Kidney capillary endothelial cell (primary cell): ENCODE measurements at regions not wholly inside any gene's neighbourhood (a gene's known extent, or its start where the extent isn't known, plus 50 kb on each side); places are given as distances from the start of the nearest gene placed in this dataset.
"Not testable (repeated sequence)": the region's sequence is repeated elsewhere in the genome, so short reads cannot be mapped to it uniquely, and the experiment has no call there.

Experiments used
- DNase-seq: peaks from one replicate; pipeline ENCODE4 v3.0.0-alpha.2; 2018; ENCODE audit warnings: low spot score

DNA sequence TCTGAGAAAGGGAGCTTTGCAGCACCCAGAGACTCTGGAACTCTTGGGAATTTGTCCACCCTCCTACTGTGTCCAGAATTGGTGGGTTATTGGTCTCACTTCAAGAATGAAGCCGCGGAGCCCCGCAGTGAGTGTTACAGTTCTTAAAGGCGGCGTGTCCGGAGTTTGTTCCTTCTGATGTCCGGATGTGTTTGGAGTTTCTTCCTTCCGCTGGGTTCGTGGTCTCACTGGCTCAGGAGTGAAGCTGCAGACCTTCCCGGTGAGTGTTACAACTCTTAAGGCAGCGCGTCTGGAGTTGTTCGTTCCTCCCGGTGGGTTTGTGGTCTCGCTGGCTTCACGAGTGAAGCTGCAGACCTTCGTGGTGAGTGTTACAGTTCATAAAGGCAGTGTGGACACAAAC lies 824.7 kb downstream of the LRRTM4 start:
- not testable (repeated sequence) for DNase-seq

DNA sequence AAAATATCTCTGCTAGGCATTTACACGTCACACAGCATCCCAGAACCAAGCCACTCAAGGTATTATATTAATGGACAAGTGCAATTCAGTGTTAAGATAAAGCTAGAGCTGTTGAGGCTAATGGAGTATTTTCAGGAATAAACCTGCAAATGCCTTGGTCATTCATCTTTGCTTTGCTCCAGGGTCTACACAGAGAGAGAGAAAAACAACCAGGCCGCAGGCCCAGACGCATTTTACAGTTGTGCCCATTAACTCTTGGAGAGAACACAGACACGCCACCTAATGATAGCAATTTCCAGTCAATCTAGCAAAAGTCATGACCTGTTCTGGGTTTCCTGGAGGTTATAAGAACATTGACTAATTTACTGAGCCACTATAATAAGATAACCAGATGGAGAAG lies 829.3 kb downstream of the LRRTM4 start:
- no peak for DNase-seq

DNA sequence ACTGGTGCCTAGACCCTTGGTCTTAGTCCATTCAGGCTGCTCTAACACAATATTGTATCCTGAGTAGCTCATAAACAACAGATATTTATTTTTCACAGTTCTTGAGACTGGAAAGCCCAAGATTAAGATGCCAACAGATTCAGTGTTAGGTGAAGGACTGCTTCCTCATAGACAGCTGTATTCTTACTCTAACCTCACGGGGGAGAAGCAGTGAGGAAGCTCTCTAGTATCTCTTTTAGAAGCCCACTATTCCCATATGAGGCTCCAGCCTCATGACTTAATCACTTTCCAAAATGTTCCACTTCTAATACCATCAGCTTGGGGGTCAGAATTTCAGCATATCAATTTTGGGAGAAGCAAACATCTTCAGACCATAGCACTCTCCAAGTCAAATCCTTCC lies 833.4 kb downstream of the LRRTM4 start:
- DNase-seq = no peak

- DNase-seq = no peak
These were observed 834.3 kb downstream of the LRRTM4 start for GRCh38 chr2:76687923-76688322.

- no peak for DNase-seq
These were observed 837.4 kb downstream of the LRRTM4 start for GRCh38 chr2:76684756-76685155.

DNA sequence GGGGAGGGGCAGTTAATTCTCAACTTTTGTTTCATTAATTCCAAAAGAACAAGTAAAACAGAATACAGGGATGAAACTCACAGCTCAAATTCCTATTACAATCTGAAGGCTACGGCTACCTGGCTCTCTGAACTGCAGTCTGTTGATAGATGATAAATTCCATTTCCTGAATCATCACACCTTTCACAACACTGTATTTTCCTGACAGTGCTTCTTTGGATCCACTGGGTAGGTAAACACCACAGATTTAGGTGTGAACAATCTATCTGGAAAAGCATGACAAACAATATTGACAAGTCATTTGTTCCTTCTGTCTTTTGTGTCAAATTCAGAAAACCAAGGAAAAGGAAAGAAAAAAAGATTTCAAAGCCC lies 843.2 kb downstream of the LRRTM4 start:
- DNase-seq = no peak

DNA sequence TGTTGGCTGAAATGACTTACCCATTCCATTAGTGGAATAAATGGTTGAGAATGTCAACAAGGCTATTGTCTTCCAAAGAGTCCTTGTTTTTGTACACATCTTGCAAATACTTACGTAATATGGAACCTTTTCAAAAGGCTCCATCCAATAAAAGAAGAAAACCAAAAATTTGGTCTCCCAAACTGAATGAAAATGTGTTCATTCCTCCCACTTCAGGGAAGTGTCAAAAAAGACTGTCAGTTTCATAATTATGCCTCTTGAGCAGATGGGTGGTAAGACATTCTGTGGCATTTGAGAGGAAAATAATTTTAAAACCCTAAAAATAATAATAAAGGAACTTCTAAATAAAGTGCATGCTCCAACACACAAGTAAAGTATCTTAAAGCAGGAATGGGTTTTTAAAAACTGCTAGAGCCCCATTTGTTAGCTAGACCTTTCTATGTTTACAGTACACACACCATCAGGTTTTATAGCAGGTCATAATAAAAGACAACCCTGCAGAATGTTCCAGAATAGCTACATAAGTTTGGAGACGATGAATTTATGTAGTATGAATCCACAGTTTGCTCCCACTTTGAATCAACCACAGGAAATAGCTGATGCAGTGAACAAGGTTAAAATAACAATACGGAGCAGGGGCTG lies 843.7 kb downstream of the LRRTM4 start:
- DNase-seq = no peak

DNA sequence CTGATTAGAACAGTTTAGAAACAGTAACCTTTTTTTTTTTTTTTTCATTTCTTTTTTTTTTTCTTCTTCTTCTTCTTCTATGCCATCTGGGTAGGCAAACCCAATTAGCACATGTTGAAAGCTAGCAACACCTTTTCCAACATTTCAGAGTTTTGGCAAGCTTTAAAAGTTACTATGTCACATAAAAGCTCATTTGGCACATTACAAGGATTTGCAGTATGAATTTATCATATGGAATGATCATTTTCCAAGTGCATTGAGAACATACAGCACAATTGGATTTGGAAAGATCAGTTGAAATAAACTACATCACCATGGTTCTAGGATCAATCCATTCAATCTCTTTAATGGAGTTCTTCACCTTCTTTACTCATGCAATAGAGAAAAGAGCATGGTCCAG lies 847.0 kb downstream of the LRRTM4 start:
- DNase-seq = no peak

GRCh38 chr2:76672798-76673197 lies 849.4 kb downstream of the LRRTM4 start:
- no peak for DNase-seq

DNA sequence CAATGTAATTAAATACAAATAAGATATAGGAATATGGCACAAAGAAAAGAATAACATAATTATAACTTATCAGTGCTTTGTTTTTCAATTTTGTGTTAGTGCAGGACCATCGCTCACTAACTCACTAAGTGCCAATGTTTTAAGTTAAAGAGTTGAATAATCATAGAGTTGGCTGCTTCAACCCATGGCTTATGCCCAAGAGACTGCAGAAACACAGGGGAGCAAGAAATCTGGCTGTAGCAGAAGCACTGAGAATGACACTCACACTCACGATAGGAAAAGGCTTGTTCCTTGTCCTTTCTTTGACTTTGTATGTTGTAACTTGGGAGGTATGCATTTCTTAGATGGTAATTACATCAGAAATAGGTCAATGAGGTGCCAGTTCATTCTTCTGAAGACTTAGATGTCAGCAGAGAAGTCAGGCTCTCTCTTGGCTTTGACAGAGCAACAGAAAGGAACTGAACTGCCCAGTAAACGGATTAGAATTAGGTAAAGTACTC lies 852.2 kb downstream of the LRRTM4 start:
- DNase-seq = no peak

GRCh38 chr2:76668279-76668678 lies 853.9 kb downstream of the LRRTM4 start:
- no peak for DNase-seq

GRCh38 chr2:76667821-76668271 lies 854.3 kb downstream of the LRRTM4 start:
- no peak for DNase-seq

DNA sequence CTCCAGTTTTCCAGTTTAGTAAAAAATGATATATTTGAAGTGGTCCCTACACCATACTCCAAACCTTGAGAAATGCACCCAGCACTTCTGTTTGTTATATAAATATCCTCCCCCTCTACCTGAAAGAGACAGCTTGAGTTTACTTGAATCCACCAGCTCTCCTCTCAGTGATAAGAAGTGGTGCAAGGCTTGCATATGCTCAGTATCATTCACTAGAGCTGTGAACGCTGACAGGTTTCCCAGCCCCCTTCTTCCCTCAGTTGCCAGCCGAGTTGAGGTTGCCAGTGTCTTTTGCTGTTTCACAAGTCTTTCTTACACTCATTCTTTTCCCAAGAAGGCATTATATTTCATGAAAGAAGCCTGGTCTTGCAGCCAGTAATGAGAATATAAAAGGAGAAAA lies 880.0 kb downstream of the LRRTM4 start:
- no peak for DNase-seq

DNA sequence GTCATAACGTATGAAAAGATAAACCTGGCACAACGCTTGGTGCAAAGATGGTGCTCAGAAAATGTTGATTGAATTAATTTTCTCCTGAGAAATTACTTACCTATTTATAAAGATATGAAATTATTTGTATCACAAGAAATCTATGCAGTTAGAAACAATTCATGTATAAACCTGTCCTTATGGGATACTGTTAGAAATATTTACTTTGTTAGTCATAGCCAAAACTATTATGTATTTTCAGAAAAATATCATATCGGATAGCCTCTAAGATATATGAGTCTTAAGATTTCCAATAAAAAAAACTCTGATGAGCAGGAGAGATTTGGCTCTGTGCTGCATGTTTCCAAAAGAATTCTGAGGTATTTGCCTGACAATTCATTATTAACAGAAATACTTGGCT lies 880.7 kb downstream of the LRRTM4 start:
- DNase-seq = no peak

GRCh38 chr2:76640905-76641304 lies 881.3 kb downstream of the LRRTM4 start:
- DNase-seq = no peak

DNA sequence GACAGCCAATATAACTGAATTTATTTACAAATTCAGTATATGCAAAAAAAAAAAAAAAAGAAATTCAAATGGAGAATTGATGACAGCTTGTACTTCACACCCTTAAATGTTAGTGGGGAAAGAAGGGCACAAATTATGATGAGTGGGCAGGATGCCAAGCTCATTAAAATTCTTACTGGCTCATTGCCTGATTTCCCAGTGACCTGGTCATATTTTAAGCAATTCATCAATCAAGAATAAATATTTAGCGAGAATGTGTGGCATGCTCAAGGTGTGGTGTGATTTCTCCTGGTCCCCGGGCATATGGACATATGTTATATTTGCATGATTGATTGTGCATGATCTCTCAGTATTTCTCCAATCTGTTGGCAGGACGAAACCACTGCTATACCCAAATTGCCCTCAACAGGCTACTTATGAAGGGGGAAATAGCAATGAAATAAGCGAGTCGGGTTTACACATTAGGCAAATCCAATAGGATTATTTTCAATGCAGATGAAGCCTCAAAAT lies 883.0 kb downstream of the LRRTM4 start:
- DNase-seq = no peak

- DNase-seq = no peak
These were observed 888.8 kb downstream of the LRRTM4 start for GRCh38 chr2:76633276-76633921.

DNA sequence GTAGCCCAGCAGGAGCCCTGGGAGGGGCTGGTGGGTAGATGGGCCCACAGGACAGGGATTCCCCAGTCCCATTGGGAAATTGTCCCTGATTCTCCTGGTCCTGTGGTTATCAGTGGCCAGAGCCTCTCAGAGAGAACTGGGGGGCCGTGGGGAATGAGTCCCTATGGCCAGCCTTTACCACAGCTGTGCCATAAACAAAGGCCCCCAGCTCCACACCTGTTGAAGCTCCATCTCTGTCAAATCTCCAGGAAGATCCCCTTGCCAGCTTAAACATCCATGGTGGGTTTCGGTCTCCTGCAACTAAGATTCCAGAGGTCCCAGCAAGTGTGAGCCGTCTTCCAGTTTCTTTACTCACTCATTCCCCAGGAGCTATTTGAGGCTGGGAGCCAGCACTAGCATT lies 897.1 kb downstream of the LRRTM4 start:
- DNase-seq = no peak

GRCh38 chr2:76613330-76613729 lies 902.6 kb upstream of the GCFC2 start:
- DNase-seq = no peak

GRCh38 chr2:76612764-76613163 lies 902.0 kb upstream of the GCFC2 start:
- no peak for DNase-seq

GRCh38 chr2:76610451-76610850 lies 899.7 kb upstream of the GCFC2 start:
- DNase-seq = no peak

- DNase-seq = peak; percentile 89
These were observed 889.1 kb upstream of the GCFC2 start for GRCh38 chr2:76599732-76600368.

GRCh38 chr2:76584474-76584873 lies 873.8 kb upstream of the GCFC2 start:
- no peak for DNase-seq
